ENCODE measurements at regions not wholly inside any gene's neighbourhood (a gene's known extent, or its start where the extent isn't known, plus 50 kb on each side); places are given as distances from the start of the nearest gene placed in this dataset.

DNA sequence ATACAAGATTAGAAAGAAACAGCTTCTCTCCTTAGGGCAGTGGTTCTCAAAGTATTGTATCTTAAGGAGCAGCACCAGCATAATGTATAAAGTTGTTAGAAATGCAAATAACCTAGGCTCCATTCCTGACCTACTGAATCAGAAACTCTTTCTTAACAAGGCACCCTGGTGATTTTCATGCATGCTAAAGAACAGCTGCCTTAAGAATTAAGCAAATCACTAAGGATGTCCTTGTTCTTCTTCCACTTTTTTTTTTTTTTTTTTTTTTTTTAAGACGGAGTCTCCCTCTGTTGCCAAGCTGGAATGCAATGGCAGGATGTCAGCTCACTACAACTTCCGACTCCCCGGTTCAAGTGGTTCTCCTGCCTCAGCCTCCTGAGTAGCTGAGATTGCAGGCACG is 1095.2 kb upstream of the EDIL3 start:
- no peak for TF ChIP-seq POLR2A (IDR thresholded peaks at IDR 0.05)
- TF ChIP-seq CTCF (IDR thresholded peaks at IDR 0.05), result no peak
- WGBS, 2 donors, result 72 to 86% methylated on average over 4 of the region's 4 CpGs
- intact Hi-C loops (cut with DNase I; ENCODE audit: low total_unique reads), result no loop called here
- no peak for DNase-seq (ENCODE audit: low spot score in 2 of 2)
- H3K4me3 ChIP-seq (ENCODE audit: low read depth, poor library complexity, severe bottlenecking), result no peak overlapping the region

GRCh38 chr5:85484982-85485574 is 1100.4 kb upstream of the EDIL3 start:
- DNase-seq (ENCODE audit: low spot score in 2 of 2), result no peak
- H3K4me3 ChIP-seq (ENCODE audit: low read depth, poor library complexity, severe bottlenecking), result no peak overlapping the region
- intact Hi-C loops (cut with DNase I; ENCODE audit: low total_unique reads), result no loop called here
- TF ChIP-seq CTCF (IDR thresholded peaks at IDR 0.05) (no peak), POLR2A (IDR thresholded peaks at IDR 0.05) (no peak)
- WGBS, 2 donors, result 79 to 92% methylated on average over 2 of the region's 2 CpGs

DNA sequence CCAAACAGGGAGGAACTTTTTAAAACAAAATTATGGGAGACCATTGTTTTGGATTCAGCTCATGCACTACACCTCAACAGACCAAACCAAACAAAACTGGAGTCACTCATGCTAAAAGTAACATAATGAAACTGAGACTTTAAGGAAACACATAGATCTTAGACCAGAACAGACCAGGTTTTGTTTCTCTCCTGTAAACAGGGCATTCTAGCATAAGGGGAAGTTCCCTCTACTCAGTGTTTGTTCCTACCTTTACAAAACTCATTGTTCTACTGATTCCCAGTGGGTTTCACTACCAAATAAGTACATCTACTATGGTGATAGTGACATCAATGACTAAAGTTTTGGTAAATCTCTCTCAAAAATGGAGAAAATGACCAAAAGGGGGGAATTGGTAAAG is 1103.6 kb upstream of the EDIL3 start:
- no peak for DNase-seq (ENCODE audit: low spot score in 2 of 2)
- TF ChIP-seq CTCF (IDR thresholded peaks at IDR 0.05), result no peak
- no peak for TF ChIP-seq POLR2A (IDR thresholded peaks at IDR 0.05)
- no peak overlapping the region for H3K4me3 ChIP-seq (ENCODE audit: low read depth, poor library complexity, severe bottlenecking)
- intact Hi-C loops (cut with DNase I; ENCODE audit: low total_unique reads), result no loop called here

DNA sequence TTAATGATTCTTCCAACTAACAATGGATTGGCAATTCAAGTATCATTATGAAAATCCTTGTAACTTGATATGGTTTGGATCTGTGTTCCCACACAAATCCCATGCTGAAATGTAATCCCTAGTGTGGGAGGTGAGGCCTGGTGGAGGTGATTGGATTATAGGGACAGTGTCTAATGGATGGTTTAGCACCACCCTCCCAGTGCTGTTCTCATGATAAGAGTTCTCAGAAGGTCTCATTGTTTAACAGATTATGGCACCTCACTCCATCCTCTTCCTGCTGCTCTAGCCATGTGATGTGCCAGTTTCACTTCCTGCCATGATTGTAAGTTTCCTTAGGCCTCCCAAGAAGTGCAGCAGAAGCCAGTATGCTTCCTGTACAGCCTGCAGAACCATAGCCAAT is 1116.2 kb upstream of the EDIL3 start:
- TF ChIP-seq CTCF (IDR thresholded peaks at IDR 0.05) (no peak), POLR2A (IDR thresholded peaks at IDR 0.05) (no peak)
- no peak for DNase-seq (ENCODE audit: low spot score in 2 of 2)
- H3K4me3 ChIP-seq (ENCODE audit: low read depth, poor library complexity, severe bottlenecking), result no peak overlapping the region
- intact Hi-C loops (cut with DNase I; ENCODE audit: low total_unique reads), result no loop called here

- WGBS, 2 donors, result 92 to 93% methylated on average over 4 of the region's 4 CpGs
Measured at GRCh38 chr5:85512896-85513295, 1104.8 kb upstream of the COX7C start.

More at GRCh38 chr5:85512896-85513295, 1104.8 kb upstream of the COX7C start:
- intact Hi-C loops (cut with DNase I; ENCODE audit: low total_unique reads), result no loop called here
- no peak for DNase-seq (ENCODE audit: low spot score in 2 of 2)
- TF ChIP-seq POLR2A (IDR thresholded peaks at IDR 0.05) (no peak), CTCF (IDR thresholded peaks at IDR 0.05) (no peak)
- H3K4me3 ChIP-seq (ENCODE audit: low read depth, poor library complexity, severe bottlenecking), result no peak overlapping the region
